HepG2 (cell line): ENCODE measurements at regions not wholly inside any gene's neighbourhood (a gene's known extent, or its start where the extent isn't known, plus 50 kb on each side); places are given as distances from the start of the nearest gene placed in this dataset.

ENCODE experiments used
- HMGA1 ChIP-seq: sonication (generic); formaldehyde crosslinking; conservative IDR thresholded peaks from 2 replicates; pipeline ENCODE4 v1.4.0; 2020; ENCODE audit warnings: missing genetic modification reagents
- SKIL ChIP-seq: sonication (generic); formaldehyde crosslinking; IDR thresholded peaks from 2 replicates; pipeline ENCODE4 v1.8.0; 2022; ENCODE audit warnings: missing genetic modification reagents, mild to moderate bottlenecking, moderate library complexity, borderline replicate concordance
- ZSCAN29 ChIP-seq: sonication (generic); formaldehyde crosslinking; conservative IDR thresholded peaks from 2 replicates; pipeline ENCODE4 v1.4.0; 2020; ENCODE audit warnings: mild to moderate bottlenecking, missing genetic modification reagents

DNA sequence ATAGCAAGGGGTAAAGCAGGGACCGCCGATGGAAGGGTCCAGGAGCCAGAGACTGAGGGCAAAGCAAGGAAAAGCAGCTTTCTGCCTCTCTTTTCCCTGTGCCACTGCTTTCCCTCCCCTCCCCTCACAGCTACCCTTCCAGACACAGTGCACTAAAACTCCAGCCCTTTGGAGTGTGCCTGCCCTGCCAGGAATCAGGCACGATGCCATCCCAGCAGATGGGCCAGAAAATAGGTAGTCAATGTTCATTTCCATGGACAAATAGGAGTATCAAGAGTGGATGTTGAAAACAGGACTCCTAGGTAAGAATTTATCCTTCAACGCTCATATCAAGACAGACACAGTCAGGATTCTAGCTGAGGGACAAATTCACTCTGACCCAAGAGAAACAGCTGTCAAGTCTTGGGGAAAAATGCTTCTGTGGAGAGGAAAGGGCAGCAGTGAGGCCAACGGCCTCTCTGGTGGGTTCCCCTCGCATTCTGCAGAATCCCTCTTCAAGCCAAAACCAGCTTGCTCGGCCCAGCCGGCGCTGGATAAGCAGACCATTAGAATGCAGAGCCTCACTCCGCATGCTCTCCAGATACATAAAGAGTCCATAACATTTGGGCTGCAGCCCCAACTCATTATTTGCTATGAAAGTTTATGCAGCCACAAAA lies 138.0 kb downstream of the CAAP1 start:
- no peak for TF ChIP-seq SKIL
- no peak for TF ChIP-seq ZSCAN29
- no peak for TF ChIP-seq HMGA1 (CRISPR knock-in tag)
